GM19043 (cell line): ENCODE measurements at regions not wholly inside any gene's neighbourhood (a gene's known extent, or its start where the extent isn't known, plus 50 kb on each side); places are given as distances from the start of the nearest gene placed in this dataset.

Experiments used
- ATAC-seq: cut with Tn5 transposase; IDR thresholded peaks from one replicate; pipeline ENCODE4 v1.9.1; 2021; ENCODE audit warnings: low read depth; ENCODE audit not compliant: unreplicated experiment

DNA sequence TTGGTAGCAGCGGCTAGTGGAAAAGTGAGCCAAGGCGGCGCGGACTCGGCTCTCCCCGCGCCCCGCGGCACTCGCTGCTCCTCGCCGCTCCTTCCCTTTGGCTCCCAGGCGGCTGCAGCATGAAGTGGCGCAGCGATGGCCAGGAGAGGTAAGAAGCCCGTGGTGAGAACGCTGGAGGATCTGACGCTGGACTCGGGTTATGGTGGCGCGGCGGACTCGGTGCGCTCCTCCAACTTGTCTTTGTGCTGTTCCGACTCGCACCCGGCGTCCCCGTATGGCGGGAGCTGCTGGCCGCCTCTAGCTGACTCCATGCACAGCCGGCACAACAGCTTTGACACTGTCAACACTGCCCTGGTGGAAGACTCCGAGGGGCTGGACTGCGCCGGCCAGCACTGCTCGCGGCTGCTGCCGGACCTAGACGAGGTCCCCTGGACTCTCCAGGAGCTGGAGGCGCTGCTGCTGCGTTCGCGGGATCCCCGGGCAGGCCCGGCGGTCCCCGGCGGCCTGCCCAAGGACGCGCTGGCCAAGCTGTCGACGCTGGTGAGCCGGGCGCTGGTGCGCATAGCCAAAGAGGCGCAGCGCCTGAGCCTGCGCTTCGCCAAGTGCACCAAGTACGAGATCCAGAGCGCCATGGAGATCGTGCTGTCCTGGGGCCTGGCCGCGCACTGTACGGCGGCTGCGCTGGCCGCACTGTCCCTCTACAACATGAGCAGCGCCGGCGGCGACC is 225.6 kb upstream of the CRY1 start:
- no peak for ATAC-seq

GRCh38 chr12:107319533-107320032 is 226.2 kb upstream of the CRY1 start:
- ATAC-seq: no peak

- ATAC-seq: no peak
Measured at GRCh38 chr12:107320033-107320928, 226.9 kb upstream of the CRY1 start.

GRCh38 chr12:107320929-107321631 is 227.7 kb upstream of the CRY1 start:
- no peak for ATAC-seq

DNA sequence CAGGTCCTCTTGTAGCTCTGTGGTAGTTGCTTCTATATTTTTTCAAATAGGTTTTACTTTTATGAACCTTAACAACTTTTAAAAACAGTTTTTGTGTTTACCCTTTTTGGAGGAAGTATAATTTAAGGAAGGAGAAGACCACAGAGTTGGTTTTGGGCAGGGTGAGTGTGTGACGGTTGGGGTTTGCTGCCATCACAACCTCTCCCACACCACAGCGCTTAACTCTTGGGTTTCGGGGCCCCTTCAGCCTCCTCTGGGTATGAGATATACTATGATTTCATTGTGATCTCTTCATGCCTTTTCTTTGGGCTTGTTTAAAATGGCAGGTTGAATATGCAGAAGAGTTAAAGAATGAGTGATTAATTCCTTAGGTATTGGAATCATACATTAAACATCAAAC is 228.7 kb upstream of the CRY1 start:
- ATAC-seq: no peak

DNA sequence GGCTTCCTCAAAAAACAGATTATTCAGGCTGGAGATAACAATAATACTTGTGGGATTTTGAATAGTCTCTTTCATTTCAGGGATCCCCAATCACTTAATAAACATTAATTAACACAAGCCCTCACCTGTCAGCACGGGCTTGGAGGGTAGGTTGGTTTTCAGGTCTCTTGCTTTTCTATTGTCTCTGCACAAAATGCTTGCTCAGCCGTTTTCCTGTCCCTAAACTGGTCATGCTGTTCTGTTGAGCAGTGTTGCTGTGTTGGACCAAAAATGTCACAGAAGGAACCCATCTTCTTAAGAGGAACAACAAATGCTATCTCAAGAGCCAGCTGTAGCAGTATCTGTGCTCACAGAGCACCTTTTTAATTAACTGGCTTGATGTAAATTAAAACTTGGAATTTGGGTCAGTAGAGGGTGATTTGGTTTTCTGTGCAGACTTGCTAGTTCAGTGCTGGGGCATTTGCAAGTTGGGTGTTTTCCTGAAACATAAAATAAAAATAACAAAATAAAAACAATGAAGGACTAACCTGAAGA is 231.8 kb upstream of the CRY1 start:
- no peak for ATAC-seq

- ATAC-seq: no peak
Measured at GRCh38 chr12:107326237-107326636, 232.9 kb upstream of the CRY1 start.

DNA sequence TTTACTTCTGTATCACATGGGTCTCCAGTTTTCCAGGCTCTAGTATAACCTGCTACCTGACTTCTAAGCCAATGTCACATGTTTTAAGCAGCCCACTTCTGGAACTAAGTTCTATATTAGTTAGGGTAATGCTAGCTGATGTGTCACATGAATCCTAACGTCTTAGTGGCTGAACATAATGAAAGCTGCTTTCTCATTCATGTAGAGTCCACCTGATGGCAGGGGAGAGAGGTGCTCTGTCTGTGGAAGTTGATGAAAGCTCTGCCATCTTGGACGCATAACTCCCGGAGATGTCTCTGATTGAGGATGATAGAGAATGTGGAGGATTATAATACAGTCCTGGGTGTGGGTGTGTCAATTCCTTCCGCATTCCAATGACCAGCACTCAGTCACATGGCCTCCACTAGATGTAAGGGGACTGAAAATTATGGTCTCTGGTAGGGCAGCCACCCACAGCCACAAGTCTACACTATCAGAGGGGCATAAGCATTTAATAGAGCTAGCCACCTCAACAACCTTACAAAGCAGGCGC is 234.4 kb upstream of the CRY1 start:
- ATAC-seq: no peak

DNA sequence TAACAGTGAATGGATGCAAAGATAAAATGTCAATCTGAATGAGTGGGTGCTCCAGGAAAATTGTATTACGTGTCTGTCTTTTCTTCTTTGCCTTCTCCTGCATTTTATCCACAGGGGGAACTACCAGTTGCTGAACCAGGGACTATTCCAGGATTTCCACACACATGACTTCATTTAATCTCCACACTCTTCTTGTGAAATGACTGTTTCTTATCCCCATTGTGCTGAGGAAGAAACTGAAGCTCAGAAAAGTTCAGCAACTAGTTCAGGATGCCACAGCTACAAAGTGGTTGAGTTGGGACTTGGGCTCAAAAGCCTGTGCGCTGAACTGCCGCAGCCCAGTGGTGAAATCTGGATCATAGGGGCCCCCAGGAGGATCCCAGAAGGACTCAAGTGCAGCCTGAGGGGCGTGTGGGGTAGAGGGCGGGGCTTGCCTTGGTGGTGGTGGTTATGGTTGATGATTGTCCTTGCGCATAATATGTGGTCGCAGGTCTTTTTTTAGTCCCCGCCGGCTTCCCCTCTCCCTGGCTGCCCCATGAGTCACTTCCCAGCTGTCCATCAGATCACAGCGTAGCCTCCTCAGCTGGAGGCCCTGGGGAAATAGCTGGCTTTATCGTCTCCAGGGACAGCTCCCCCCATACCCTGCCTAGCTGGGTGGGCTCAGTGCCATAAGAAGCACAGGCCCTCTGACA is 235.2 kb upstream of the CRY1 start:
- no peak for ATAC-seq

DNA sequence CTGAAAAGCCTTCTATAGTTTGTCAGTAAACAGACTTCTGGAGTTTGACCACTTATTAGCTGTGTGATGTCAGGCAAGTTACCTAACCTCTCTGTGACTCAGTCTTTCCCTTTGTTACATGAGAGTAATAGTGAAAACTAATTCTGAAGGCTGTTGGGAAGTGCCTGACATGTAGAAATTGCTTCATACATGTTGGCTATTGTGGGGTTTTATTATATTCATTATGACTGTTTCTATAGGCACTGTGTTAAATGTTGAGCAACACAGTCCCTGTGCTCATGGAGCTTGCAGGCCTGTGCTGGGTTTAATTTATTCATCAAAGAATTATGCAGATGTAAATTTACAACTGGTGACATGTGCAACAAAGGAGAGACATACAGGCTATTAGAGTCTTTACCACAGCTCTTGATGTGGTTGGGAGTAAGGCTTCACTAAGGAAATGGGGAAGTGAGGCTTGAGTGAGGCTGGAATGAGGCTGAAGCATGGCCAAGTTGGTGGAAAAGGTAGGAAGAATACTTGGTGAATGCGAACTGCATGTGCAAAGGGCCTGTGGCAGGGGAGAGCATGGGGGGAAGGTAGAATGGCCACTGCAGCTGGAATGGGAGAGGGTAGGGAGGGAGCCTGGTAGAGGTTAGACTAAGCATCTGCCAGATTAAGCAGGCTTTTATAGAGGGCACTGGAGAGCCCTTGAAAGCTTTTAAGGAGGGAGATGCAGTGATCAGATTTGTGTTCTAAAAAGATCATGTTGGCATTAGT is 236.4 kb upstream of the CRY1 start:
- no peak for ATAC-seq

- no peak for ATAC-seq
Measured at GRCh38 chr12:107330831-107331431, 237.6 kb upstream of the CRY1 start.

- ATAC-seq: no peak
Measured at GRCh38 chr12:107331471-107331870, 238.1 kb upstream of the CRY1 start.

- ATAC-seq: no peak
Measured at GRCh38 chr12:107331912-107332311, 238.6 kb upstream of the CRY1 start.

- ATAC-seq: no peak
Measured at GRCh38 chr12:107332743-107333142, 239.4 kb upstream of the CRY1 start.

- no peak for ATAC-seq
Measured at GRCh38 chr12:107335802-107336570, 242.6 kb upstream of the CRY1 start.

GRCh38 chr12:107336695-107337094 is 243.3 kb upstream of the CRY1 start:
- ATAC-seq: no peak

DNA sequence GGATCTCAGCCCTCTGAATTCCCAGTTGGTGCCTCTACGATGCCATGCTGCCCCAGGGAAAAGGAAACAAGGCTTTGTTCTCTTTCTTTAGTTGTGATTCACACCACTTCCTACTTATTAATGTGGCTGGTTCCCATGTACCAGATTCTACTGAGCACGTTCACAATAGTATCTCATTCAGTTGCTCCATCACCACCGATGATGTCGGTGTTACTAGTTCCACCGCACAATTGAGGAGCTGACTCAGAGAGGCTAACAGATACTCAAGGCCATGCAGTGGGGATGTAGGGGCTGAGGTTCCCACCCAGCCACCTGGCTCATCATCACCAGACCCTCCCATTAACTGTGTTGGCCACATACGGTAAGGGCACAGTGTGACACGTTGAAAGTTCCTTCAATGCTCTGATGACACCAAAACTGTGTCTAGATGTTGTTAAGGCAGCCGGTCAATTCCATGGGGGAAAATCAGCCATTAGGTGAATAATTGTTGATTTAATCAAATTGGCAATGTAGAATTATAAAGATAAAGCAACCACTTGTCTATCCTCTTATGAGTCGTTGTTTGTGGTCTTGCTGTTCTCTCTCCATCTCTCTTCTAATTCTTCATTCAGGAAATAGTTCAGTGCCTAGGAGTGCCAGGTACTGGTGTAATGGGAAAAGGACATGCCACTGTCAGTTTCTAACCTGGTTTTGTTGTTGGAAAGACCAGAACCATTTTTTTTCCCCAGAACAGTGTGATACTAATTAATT is 244.2 kb upstream of the CRY1 start:
- ATAC-seq: no peak
